NB4 (cell line): ENCODE measurements at regions not wholly inside any gene's neighbourhood (a gene's known extent, or its start where the extent isn't known, plus 50 kb on each side); places are given as distances from the start of the nearest gene placed in this dataset.

Experiments
- POLR2A ChIP-seq: IDR thresholded peaks from 2 replicates; pipeline ENCODE4 v1.6.1; 2011; ENCODE audit warnings: mild to moderate bottlenecking; ENCODE audit not compliant: insufficient read length; ENCODE audit errors: extremely low read depth
- TF ChIP-seq, protein P1 (sequence below): IDR thresholded peaks from one replicate; pipeline ENCODE4 v1.5.1; 2012; ENCODE audit warnings: low read depth, low read length

DNA sequence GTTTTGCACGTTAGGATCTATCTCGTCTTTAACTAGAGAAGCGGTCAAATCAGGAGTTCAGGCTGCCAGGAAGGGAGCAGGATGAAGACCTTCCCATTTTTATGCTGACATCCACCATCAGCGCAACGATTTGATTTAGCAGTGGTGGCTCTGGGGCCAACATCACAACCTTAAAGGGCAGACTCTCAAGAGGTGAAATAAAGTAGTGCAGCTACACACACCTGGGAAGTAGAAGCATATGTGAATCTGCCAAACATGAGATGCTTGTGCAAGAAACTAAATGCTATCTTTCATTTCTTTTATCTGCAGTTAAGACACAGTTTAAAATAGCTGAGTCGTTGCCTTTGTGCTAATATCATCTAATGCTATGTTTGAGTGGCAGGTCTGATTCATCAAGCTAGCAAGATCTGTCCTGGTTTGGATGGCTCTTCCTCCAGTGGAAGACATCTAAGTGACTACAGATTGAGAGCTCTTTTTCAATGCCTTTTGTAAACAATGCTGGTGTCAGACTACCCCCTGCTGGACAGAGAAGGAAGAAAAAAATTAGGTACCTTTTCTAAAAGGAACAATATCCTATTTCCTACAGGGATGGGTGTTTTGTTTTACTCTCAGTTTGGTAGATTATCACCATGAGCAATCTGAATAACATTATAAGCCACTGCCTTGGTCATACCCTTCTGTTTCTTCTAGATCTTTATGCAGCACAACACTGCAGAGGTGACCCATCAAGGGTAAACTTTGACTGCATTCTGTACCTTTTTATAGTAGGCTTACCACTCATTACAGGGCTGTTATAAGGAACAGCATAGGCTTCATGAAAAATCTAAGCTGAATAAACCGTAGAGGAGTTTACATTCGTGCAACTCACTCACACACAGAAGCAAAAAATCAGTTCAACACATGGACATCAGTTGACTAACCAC is 171.6 kb upstream of the FBXL4 start:
- TF ChIP-seq, protein P1, sequence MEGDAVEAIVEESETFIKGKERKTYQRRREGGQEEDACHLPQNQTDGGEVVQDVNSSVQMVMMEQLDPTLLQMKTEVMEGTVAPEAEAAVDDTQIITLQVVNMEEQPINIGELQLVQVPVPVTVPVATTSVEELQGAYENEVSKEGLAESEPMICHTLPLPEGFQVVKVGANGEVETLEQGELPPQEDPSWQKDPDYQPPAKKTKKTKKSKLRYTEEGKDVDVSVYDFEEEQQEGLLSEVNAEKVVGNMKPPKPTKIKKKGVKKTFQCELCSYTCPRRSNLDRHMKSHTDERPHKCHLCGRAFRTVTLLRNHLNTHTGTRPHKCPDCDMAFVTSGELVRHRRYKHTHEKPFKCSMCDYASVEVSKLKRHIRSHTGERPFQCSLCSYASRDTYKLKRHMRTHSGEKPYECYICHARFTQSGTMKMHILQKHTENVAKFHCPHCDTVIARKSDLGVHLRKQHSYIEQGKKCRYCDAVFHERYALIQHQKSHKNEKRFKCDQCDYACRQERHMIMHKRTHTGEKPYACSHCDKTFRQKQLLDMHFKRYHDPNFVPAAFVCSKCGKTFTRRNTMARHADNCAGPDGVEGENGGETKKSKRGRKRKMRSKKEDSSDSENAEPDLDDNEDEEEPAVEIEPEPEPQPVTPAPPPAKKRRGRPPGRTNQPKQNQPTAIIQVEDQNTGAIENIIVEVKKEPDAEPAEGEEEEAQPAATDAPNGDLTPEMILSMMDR: peak; percentile 55
- no peak for TF ChIP-seq POLR2A
